Right renal pelvis (tissue), 4 donors: ENCODE measurements at regions not wholly inside any gene's neighbourhood (a gene's known extent, or its start where the extent isn't known, plus 50 kb on each side); places are given as distances from the start of the nearest gene placed in this dataset.
"Not testable (repeated sequence)": the region's sequence is repeated elsewhere in the genome, so short reads cannot be mapped to it uniquely, and the experiment has no call there.

Experiments
- DNase-seq, 4 donors: peaks; one replicate each; pipeline ENCODE4 v3.0.0-alpha.2; 2013; ENCODE audit warnings: low read depth in 4 of 4, low spot score in 3 of 4, missing footprints in 1 of 4

DNA sequence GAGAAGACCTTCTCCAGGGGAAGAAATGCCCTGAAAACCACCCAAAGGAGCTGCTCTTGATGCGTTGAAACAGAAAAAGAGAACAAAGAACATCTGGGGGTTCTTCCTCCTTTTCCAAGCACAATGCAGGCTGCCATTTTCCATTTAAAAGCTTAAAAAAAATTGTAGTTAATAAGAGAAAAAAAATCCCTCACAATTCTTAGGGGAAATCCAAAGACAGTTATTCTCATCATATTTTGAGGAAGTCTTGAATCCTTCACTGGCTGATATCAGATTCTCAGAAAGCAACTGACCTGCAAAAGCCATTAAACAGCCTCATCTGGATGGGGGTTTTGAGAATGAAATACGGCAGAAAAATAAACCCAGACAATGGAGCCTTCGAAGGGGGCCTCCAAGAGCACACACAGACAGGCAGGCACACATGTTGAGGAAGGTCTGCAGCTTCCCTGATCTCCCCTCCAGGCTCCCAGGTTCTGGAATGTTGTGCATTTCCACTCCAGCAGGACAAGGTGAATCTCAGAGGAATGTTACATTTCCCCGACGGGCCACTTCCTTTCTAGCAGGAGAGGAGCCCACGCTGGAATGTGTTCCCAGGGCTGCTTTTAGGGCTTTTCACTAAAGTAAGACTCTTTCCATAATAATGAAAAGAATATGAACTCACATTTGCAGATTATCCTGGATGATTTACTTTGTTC, 159.4 kb upstream of the S1PR3 start:
- no peak for DNase-seq

DNA sequence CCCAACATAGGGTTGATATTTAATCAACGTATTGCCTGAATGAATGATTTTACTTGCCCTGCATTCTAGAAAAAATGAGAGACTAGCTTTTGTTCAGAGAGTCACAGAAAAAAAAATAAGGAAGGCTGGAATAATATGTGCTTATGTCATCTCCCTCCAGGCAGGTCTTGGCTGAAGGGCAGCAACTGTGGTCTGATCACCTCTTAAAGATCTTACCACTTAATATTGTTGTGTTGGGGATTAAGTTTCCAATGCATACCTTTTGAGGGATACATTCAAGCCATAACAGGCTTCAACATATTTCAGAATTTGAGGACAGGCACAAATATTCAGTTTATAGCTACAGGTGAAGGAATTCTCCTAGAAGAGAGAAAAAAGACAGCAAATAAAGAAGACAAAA, 157.3 kb upstream of the S1PR3 start:
- no peak for DNase-seq

DNA sequence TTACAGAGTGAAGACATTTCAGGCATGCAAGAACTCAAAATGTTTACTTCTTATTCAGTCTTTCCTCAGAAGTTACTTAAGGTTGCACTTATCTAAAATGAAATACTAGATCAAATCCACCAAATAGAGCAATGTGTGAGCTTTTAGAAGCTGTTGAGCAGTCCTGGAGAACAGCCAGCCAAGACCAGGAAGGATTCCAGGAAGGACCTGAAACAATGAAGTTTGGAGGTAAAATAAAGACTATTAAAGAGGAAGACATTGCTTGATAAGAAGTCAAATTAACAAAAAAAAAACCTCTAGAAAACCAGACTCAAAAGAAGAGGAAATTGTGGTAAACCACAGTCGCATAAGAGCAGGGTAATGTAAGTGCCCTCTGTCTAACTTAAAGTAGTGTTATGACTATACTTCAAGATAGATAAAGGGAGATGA, 156.2 kb upstream of the S1PR3 start:
- no peak for DNase-seq

DNA sequence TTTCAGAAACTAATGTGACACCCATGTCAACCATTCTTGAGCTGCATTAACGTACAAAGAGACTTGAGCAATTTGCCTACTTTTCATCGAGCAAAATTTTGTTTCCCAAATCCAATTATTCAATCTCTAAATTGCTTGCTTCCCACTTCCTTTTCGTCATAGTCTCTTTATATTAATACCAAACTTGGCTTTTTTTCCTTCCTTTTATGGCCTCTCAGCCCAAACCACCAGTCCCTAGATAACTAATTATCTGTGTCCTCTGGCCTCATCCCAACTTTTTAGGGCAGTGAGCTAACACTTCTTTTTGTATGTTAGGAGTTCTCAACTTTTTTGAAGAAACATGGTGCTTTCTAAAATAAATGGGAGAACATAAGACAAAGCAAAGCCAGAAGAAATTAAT, 155.5 kb upstream of the S1PR3 start:
- no peak for DNase-seq

DNA sequence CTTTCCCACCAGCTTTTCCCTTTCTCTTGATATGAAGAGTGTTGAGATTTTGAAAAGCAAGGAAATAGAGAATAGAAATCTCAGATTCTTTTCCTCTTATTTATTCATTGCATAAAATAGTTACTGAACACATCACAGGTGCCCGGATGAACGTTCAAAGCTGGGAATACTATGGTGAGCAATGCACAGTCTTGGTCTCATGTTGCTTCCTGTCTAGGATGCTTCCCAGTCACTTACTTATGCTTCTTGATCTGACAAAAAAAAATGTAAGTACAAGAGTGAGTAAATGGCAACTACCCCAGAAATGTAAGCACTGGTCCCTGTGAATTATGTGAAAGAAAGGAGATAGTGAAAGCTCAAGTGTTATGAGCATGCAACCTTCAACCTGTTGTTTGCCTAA, 153.5 kb upstream of the S1PR3 start:
- DNase-seq: no peak

DNA sequence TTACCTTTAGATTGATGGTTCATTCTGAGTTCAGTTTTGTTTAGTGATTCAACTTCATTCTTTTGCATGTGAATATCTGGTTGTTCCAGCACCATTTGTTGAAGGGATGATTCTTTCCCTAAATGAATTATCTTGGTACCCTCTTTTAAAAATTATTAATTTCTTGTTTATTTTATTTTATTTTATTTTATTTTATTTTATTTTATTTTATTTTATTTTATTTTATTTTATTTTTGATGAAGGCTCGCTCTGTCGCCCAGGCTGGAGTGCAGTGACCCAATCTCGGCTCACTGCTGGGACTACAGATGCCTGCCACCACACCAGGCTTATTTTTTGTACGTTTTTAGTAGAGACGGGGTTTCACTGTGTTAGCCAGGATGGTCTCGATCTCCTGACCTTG, 141.4 kb upstream of the S1PR3 start:
- not testable (repeated sequence) for DNase-seq

DNA sequence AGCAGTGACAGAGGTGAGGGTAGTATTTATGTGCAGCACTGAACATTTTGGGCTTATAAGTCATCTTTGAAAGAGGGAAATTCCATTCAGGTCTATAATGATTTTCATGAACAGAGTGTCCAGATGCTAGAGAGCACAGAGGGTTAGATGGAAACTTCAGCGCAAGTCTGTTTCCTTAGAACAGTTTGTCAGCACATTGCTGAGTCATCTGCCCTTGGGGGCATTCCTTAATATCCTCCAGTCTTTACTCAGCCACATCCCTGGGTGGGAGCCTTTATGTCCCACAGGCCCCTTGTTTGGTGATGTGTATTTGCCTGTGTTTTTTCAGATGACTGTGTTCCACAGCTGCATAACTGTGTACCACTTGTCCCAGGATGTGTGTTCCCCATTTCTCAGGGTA, 138.5 kb upstream of the S1PR3 start:
- DNase-seq: no peak

DNA sequence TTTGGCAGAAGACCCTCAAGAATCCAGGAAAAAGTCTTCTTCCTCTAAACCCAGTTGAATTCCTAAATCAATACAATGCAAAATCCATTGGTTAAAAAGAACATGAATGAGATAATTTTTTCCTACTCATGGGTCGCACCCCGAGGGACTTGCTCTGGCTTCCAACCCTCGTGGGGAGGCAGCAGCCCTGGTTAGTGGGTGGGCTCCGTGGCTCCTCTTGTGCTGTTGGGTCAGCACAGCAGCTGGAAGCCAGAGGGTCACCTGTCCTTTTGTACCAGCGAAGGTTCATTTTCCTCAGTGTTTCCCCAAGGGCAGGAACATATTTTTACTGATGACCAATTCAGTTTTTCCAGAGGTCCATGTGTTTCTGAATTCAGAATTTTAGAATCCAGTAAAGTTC, 120.6 kb upstream of the S1PR3 start:
- DNase-seq: no peak

DNA sequence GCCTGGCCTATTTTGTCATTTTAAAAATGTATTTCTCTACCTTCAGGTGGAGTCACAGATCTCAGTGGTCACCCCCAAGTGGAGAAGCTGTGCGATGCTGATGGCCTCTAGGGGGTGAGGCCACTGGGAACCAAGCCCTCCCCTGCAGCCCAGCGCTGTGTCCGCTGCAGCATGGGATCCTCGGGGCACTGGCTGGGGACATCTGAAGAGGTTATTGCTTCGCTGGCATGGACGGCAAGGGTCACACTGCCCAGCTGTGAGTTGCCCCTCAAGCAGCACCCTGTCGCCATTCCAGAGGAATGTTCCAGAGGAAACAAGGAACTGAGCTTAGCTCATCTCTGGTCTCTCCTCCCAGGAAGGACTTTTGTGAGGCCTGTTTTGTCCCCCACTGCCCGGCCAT, 119.6 kb upstream of the S1PR3 start:
- DNase-seq: no peak

DNA sequence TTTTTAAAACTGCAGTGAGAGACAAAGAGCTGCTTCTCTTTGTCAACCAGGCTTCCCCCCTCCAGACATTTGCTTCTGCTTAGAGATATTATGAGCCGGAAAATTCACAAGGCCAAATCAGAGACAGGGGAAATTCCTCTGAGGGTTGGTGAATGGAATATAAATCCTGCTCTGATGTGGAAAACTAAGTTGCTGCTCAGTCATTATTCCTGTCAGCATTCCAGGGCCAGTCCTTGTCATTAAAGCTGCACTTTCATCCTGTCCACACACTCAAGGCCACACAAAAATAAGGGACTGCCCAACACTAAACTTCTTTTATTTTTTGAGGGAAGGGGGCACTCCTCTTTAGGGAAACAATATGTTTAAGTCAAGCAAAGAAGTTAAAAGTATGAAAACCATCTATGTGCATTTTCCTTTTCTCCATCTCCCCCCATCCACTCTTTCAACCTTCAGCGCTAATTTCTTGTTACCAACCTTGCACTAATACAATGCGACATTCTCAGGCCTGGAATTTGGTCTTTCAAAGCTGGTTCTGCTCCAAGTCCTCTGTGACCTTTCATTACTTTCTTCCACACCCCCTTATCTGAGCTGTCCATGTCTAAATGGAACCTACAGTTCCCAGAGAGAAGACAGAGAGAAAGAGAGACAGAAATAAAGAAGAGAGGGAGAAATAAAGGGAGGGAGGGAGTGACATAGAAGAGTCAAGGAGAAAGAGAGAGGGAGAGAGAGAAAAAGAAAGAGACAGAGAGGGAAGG, 118.9 kb upstream of the S1PR3 start:
- no peak for DNase-seq

DNA sequence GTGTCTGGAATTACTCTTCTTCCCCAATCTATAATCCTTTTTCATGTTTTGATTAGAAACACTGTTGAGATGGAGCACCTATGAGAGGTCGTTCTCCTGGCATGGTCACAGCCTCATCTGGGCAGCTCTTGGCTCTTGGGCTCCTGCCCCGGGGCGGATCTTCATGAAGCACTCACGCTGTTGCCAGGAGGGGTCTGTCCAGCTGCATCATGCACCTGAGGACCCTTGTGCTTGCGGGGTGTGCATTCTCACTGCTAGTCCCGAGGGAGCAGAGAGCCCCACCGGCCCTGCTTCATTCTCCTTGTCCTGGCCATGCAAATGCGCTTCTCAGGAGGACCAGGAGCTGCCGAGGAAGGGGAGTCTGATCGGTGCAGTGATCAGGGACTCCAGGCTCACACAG, 117.6 kb upstream of the S1PR3 start:
- no peak for DNase-seq

DNA sequence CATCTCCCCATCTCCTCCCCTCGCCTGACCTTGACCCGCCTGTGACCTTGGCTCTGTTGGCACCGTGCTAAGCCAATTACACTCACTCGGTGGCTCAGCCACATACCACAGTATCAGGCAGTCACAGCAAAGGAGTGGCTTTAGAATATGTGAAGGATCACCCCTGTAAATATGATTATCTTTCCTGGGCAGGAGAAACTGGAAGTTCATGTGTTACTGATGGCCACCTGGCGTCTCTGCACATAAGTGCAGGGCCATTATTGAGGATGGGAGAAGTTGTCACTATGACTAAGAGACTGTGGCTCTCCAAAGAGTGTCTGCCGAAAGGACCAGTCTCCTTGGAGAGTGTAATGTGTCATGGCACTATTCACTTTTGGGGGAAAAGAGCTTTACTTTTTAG, 116.9 kb upstream of the S1PR3 start:
- DNase-seq: no peak

DNA sequence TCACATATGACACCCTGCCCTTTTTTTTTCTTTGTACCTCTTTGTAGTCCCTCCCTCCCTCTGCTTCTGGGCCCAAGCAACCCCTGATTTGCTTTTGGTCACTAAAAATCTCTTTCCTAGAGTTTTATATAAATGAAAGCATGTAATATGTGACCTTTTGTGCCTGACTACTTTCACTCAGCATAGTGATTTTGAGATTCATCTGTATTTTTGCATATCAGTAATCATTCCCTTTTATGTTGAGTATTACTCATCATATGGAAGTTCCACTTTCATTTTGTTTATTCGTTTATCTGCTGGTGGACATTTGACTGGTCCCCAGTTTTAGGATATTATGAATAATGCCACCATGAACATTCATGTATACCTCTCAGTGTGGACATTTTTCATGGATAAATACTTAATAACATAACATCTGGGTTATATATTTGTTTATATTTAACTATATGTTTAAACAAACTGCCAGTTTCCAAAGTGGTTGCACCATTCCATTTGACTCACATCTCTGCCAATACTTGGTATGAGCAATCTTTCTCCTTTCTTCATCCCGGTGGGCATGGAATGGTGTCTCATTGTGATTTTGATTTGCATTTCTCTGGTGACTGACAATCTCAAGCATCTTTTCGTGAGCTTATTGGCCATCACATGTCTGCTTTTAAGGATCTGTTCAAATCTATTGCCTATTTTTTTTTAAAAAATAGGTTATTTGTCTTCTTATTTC, 115.7 kb upstream of the S1PR3 start:
- no peak for DNase-seq

DNA sequence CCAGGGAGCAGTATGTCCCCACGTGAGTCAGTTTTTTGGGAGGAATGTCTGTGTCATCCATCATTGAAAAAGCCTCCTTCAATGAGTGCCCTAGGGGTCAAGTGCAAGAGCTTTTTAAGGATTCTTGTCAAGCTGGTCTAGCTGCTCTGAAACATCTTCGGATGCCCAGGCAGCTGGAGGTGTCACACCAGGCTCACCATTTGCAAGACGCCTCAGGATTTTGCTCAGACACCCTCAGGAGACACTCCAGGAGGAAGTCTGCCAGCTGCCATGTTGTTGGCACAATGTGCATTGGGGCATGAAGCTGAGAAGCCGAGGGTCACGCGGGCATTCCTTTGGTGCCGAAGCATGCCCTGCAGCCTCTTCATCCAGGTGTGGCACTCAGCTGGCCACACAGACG, 111.1 kb upstream of the S1PR3 start:
- no peak for DNase-seq

DNA sequence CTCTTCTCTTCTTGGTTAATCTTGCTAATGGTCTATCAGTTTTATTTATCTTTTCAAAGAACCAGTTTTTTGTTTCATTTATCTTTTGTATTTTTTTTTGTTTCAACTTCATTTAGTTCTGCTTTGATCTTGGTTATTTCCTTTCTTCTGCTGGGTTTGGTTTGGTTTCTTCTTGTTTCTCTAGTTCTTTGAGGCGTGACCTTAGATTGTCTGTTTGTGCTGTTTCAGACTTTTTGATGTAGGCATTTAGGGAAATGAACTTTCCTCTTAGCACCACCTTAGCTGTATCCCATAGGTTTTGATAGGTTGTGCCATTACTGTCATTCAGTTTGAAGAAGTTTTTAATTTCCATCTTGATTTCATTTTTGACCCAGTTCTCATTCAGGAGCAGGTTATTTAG, 107.0 kb upstream of the S1PR3 start:
- DNase-seq: not testable (repeated sequence)

DNA sequence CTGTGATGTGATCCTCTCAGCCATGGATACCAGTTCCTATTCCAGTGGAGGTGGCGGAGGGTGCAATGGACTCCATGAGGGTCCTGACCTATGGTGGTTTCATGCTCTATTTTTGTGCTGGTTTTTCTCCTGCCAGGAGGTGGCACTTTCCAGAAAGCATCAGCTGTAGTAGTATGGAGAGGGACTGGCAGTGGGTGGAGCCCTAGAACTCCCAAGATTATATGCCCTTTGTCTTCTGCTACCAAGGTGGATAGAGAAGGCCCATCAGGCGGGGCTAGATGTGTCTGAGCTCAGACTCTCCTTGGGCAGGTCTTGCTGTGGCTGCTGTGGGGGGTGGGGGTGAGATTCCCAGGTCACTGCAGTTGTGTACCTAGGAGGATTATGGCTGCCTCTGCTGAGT, 104.5 kb upstream of the S1PR3 start:
- not testable (repeated sequence) for DNase-seq

DNA sequence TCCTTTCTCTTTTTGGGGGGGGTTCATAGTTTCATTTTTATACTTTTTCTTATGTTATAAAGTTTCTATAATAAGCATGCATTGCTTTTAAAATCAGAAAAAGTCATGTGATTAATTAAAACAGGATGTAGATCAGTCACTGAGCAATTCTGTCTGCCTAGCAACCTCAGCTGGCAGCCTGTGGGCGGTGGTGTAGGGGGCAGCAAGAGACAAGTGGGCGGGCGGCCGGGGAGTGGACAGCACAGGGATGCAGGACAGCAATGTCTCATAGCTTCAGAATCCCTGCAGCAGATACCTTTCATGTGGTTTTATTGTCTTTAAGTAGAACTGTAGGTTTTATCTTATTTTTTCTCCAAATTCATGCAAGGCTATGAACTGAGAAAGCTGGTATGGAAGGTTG, 101.9 kb upstream of the S1PR3 start:
- no peak for DNase-seq

DNA sequence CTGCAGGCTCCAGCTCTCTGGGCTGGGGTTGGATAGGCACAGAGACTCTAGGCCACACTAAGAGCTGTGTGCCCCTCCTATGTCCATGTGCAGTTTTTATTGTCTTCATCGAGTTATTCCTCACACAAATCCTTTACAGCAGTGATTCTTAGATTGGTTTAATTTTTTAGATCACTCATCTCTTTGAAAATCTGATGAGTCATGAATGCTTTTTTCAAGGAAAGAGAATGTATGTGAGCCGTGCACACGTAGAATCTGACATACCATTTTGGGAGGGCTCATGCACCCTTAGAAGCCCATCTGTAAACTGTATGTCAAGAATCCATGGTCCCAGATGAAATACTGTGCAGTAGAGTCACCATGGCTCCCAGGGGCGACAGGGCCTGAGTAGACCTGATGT, 100.7 kb upstream of the S1PR3 start:
- no peak for DNase-seq

DNA sequence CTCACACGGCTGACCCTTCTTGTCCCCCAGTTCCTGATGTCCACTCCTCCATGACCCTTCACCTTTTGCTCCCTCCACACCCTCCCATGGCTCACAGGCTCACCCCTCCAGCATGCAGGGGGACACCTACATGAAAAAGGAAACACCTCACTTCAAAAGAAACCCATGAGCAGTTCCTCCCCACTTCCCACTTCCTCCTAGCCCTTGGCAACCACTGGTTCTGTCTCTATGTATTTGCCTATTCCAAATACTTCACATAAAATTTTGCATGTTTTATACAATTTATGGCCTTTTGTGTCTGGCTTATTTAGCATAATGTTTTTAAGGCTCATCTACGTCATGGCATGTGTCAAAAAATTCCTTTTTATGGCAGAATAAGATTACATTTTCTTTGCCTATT, 100.2 kb upstream of the S1PR3 start:
- no peak for DNase-seq

DNA sequence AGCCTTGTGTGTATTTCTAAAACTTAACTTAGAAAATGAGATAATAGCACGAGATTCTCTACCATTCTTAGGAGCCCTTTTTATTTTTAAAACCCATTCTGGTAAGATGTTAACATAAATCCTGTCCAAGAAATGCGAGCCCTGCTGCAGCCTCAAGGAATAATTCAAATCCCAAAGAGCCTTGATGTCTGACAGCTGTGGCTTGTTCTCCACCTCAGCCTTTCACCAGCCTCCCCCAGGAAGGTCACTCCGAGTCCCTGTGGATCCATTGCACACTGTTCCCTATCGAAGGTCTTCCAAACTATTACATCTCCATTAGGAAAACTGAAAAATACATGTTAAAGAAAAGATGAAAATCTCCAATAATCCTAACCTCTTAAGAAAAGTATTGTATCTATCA, 98.5 kb upstream of the S1PR3 start:
- DNase-seq: peak in 1 of 4 donors; percentile 33

DNA sequence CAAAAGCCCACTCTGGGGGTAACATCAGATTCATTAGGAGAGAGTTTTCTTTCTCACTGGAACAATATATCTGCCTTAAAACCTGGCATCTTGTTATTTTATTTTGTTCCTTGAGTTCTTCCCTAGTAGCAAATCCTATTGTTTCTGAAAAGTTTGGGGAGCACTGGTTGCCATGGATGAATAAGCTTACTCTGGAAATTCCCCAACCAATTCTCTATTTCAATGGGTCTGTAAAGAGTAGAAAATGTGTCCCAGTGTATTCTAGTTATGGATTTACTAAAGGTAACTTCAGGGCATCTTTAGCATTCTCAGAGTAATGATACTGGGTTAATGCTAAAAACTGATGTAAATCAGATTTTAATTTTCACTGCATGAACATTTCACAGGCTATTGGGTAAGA, 94.2 kb upstream of the S1PR3 start:
- no peak for DNase-seq
